NOMO-1 treated with DMSO at 0.1 percent for 48 hours (cell line): ENCODE measurements at regions not wholly inside any gene's neighbourhood (a gene's known extent, or its start where the extent isn't known, plus 50 kb on each side); places are given as distances from the start of the nearest gene placed in this dataset.
"Not testable (repeated sequence)": the region's sequence is repeated elsewhere in the genome, so short reads cannot be mapped to it uniquely, and the experiment has no call there.

Experiments
- DNase-seq: peaks from one replicate; lab custom pipeline; 2025; ENCODE audit not compliant: unreplicated experiment; lab: John Stamatoyannopoulos, UW

- DNase-seq = no peak
Observed at GRCh38 chr15:20369500-20369899, 172.1 kb downstream of the GOLGA6L6 start.

GRCh38 chr15:20368974-20369373 lies 172.6 kb downstream of the GOLGA6L6 start:
- DNase-seq = no peak

- no peak for DNase-seq
Observed at GRCh38 chr15:20367093-20367492, 174.5 kb downstream of the GOLGA6L6 start.

GRCh38 chr15:20363591-20363990 lies 178.0 kb downstream of the GOLGA6L6 start:
- DNase-seq = not testable (repeated sequence)

- DNase-seq = no peak
Observed at GRCh38 chr15:20361091-20361490, 180.5 kb downstream of the GOLGA6L6 start.

GRCh38 chr15:20358779-20359414 lies 182.7 kb downstream of the GOLGA6L6 start:
- DNase-seq = no peak

- DNase-seq = no peak
Observed at GRCh38 chr15:20358066-20358778, 183.4 kb downstream of the GOLGA6L6 start.

- no peak for DNase-seq
Observed at GRCh38 chr15:20357481-20358065, 184.0 kb downstream of the GOLGA6L6 start.

GRCh38 chr15:20356911-20357480 lies 184.6 kb downstream of the GOLGA6L6 start:
- DNase-seq = no peak

- no peak for DNase-seq
Observed at GRCh38 chr15:20356444-20356910, 185.1 kb downstream of the GOLGA6L6 start.

- no peak for DNase-seq
Observed at GRCh38 chr15:20355256-20355868, 186.2 kb downstream of the GOLGA6L6 start.

- not testable (repeated sequence) for DNase-seq
Observed at GRCh38 chr15:20354884-20355223, 186.7 kb downstream of the GOLGA6L6 start.

- no peak for DNase-seq
Observed at GRCh38 chr15:20353966-20354883, 187.4 kb downstream of the GOLGA6L6 start.

- DNase-seq = no peak
Observed at GRCh38 chr15:20352241-20353200, 189.1 kb downstream of the GOLGA6L6 start.

GRCh38 chr15:20351448-20351971 lies 190.1 kb downstream of the GOLGA6L6 start:
- DNase-seq = no peak

- DNase-seq = no peak
Observed at GRCh38 chr15:20349774-20350498, 191.7 kb downstream of the GOLGA6L6 start.

GRCh38 chr15:20348900-20349773 lies 192.5 kb downstream of the GOLGA6L6 start:
- no peak for DNase-seq
